Activated CD4-positive, alpha-beta T cell treated with anti-CD3 and anti-CD28 coated beads for 4 hours (primary cell): ENCODE measurements at regions not wholly inside any gene's neighbourhood (a gene's known extent, or its start where the extent isn't known, plus 50 kb on each side); places are given as distances from the start of the nearest gene placed in this dataset.
"Not testable (repeated sequence)": the region's sequence is repeated elsewhere in the genome, so short reads cannot be mapped to it uniquely, and the experiment has no call there.

Source experiments
- DNase-seq, 2 donors: peaks; one replicate each; pipeline ENCODE4 v3.0.0-alpha.2; 2020

- DNase-seq, result no peak
Measured at GRCh38 chr13:61994174-61994573, 578.5 kb upstream of the PCDH20 start.

- no peak for DNase-seq
Measured at GRCh38 chr13:61989978-61990377, 574.3 kb upstream of the PCDH20 start.

- DNase-seq, result no peak
Measured at GRCh38 chr13:61988810-61989209, 573.2 kb upstream of the PCDH20 start.

GRCh38 chr13:61975001-61975400, 559.4 kb upstream of the PCDH20 start:
- DNase-seq, result no peak

- DNase-seq, result no peak
Measured at GRCh38 chr13:61965756-61966155, 550.1 kb upstream of the PCDH20 start.

- no peak for DNase-seq
Measured at GRCh38 chr13:61960981-61961380, 545.3 kb upstream of the PCDH20 start.

GRCh38 chr13:61954092-61954491, 538.4 kb upstream of the PCDH20 start:
- DNase-seq, result no peak

GRCh38 chr13:61950828-61951227, 535.2 kb upstream of the PCDH20 start:
- DNase-seq, result no peak

GRCh38 chr13:61944329-61944929, 528.8 kb upstream of the PCDH20 start:
- no peak for DNase-seq

GRCh38 chr13:61935710-61936109, 520.1 kb upstream of the PCDH20 start:
- DNase-seq, result no peak

GRCh38 chr13:61927648-61928047, 512.0 kb upstream of the PCDH20 start:
- no peak for DNase-seq

- DNase-seq, result no peak
Measured at GRCh38 chr13:61918841-61919240, 503.2 kb upstream of the PCDH20 start.

- no peak for DNase-seq
Measured at GRCh38 chr13:61916483-61916882, 500.8 kb upstream of the PCDH20 start.

- DNase-seq, result no peak
Measured at GRCh38 chr13:61913183-61913582, 497.5 kb upstream of the PCDH20 start.

GRCh38 chr13:61908906-61909615, 493.4 kb upstream of the PCDH20 start:
- DNase-seq, result no peak

- DNase-seq, result no peak
Measured at GRCh38 chr13:61905054-61905453, 489.4 kb upstream of the PCDH20 start.

GRCh38 chr13:61901946-61902541, 486.4 kb upstream of the PCDH20 start:
- no peak for DNase-seq

GRCh38 chr13:61900033-61900432, 484.4 kb upstream of the PCDH20 start:
- no peak for DNase-seq

GRCh38 chr13:61898207-61898606, 482.6 kb upstream of the PCDH20 start:
- DNase-seq, result no peak

GRCh38 chr13:61891401-61891800, 475.8 kb upstream of the PCDH20 start:
- no peak for DNase-seq

- DNase-seq, result no peak
Measured at GRCh38 chr13:61884830-61885229, 469.2 kb upstream of the PCDH20 start.

- DNase-seq, result no peak
Measured at GRCh38 chr13:61880578-61881283, 465.1 kb upstream of the PCDH20 start.

GRCh38 chr13:61878565-61878964, 462.9 kb upstream of the PCDH20 start:
- DNase-seq, result not testable (repeated sequence)
